Tibial nerve (tissue), 4 donors: ENCODE measurements at regions not wholly inside any gene's neighbourhood (a gene's known extent, or its start where the extent isn't known, plus 50 kb on each side); places are given as distances from the start of the nearest gene placed in this dataset.

ENCODE experiments used
- DNase-seq, 2 donors: peaks; one replicate each; pipeline ENCODE4 v3.0.0-alpha.2; 2019; ENCODE audit warnings: low spot score in 2 of 2
- H3K27ac ChIP-seq, 4 donors: fragments of 200-600 bp; sonication (generic) in 3 of 4; one replicate each; pipeline ENCODE4 v1.5.1; 2017 to 2019; ENCODE audit warnings: mild to moderate bottlenecking in 1 of 4
- H3K27me3 ChIP-seq, 2 donors: fragments of 200-600 bp; sonication (generic) in 1 of 2; one replicate each; pipeline versions ENCODE4 v1.5.1 to v1.6.0; 2017 to 2019
- H3K36me3 ChIP-seq, 3 donors: fragments of 200-600 bp; sonication (generic); one replicate each; pipeline ENCODE4 v1.5.1; 2018 to 2019
- H3K4me1 ChIP-seq, 4 donors: fragments of 200-600 bp; sonication (generic) in 3 of 4; one replicate each; pipeline ENCODE4 v1.5.1; 2017 to 2019
- H3K4me3 ChIP-seq, 4 donors: fragments of 200-600 bp; sonication (generic) in 3 of 4; one replicate each; pipeline ENCODE4 v1.5.1; 2017 to 2019; ENCODE audit warnings: mild to moderate bottlenecking in 1 of 4, moderate library complexity in 1 of 4
- H3K9me3 ChIP-seq, 4 donors: fragments of 200-600 bp; sonication (generic) in 3 of 4; one replicate each; pipeline ENCODE4 v1.5.1; 2017 to 2019
- CTCF ChIP-seq, 5 experiments: fragments of 200-600 bp in 3 of 5; fragments of 450-650 bp in 2 of 5; sonication (generic) in 3 of 5; IDR thresholded peaks; one replicate each; pipeline ENCODE4 v1.5.1; 2016 to 2019; ENCODE audit warnings: antibody characterized with exemption in 5 of 5, mild to moderate bottlenecking in 3 of 5, moderate library complexity in 2 of 5
- EP300 ChIP-seq, 2 donors: sonication (generic); formaldehyde crosslinking; IDR thresholded peaks; one replicate each; pipeline ENCODE4 v1.6.1; 2017; ENCODE audit warnings: antibody characterized with exemption in 2 of 2, mild to moderate bottlenecking in 1 of 2
- POLR2A ChIP-seq, 2 donors: fragments of 450-650 bp; IDR thresholded peaks; one replicate each; pipeline ENCODE4 v1.6.1; 2017; ENCODE audit warnings: antibody characterized with exemption in 2 of 2, mild to moderate bottlenecking in 2 of 2, moderate library complexity in 2 of 2
- WGBS, 2 donors: methylation state at CpG; one replicate each; pipeline ENCODE4 v1.1.5; 2018; 5-methylcytosine and 5-hydroxymethylcytosine counted together

DNA sequence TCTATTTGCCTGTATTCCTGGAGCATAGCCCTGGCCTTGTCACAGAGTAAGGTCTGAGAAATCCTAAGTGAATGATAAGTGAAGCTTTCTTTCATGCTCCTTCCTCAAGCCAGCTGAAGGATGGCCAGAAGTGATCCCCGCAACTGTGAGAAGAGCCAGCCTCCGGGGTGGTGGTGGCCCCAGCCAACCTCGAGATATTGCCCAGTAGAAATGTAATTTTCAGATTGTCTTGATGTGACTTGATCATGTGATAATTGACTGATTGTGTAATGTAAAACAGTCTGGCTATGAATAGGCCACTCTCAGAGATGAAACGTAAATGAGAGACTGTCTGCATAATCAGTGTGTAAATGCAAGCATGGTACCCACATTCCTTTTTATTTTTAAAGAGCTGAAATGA lies 242.4 kb upstream of the CAMK1G start:
- WGBS, 2 donors, result 41 to 67% methylated on average over 4 of the region's 4 CpGs
- no peak for DNase-seq
- Histone ChIP-seq H3K9me3 (no peaks in the 10 kb centered on the region), H3K27ac (no peak overlapping the region), H3K36me3 (no peaks in the 10 kb centered on the region), H3K4me3 (no peak overlapping the region), H3K4me1 (no peaks in the 10 kb centered on the region), H3K27me3 (no peaks in the 10 kb centered on the region)
- no peak for TF ChIP-seq CTCF (IDR thresholded peaks at IDR 0.05)
- no peak for TF ChIP-seq POLR2A (IDR thresholded peaks at IDR 0.05)
- no peak for TF ChIP-seq EP300 (IDR thresholded peaks at IDR 0.05)

DNA sequence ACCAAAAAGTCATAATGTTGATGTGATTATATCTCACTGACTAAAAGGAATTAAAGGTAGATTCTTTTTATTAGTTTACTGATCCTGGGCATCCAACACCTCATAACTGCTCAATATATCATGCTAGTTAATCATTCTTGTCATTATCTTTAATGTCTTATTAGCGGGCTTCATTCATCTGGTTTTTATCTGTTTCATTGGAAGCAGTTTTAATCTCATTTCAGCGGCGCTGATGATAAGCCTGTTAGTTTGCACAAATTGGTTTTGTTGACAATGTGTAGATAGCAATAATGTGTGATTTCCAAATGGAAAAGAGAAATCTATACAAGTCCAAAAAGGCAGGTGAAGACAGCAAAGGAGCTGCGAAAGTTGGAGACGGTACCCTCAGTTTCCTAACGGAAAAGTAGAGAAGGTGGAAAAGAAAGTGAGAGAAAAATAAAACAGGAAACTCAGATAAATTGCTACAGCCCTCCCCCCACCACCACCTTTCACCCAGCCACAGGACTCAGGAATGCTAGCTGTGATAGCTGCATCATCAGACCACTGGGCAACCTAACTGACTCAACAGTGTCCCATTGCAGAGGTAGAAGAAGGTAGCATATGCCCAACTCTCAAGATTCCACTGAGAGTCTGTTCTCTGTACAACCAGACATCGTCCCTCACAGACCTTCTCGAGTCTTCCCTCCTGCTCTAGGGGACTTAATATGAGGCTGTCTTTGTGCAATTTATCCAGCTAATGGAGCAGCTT lies 241.7 kb upstream of the CAMK1G start:
- no peaks in the 10 kb centered on the region for H3K4me1 ChIP-seq
- no peaks in the 10 kb centered on the region for H3K27me3 ChIP-seq
- H3K27ac ChIP-seq, result no peak overlapping the region
- DNase-seq, result no peak
- H3K36me3 ChIP-seq, result no peaks in the 10 kb centered on the region
- H3K9me3 ChIP-seq, result no peaks in the 10 kb centered on the region
- 85 to 86% methylated on average over 8 of the region's 8 CpGs for WGBS, 2 donors
- TF ChIP-seq CTCF (IDR thresholded peaks at IDR 0.05), result no peak
- TF ChIP-seq EP300 (IDR thresholded peaks at IDR 0.05), result no peak
- no peak for TF ChIP-seq POLR2A (IDR thresholded peaks at IDR 0.05)
- no peak overlapping the region for H3K4me3 ChIP-seq

DNA sequence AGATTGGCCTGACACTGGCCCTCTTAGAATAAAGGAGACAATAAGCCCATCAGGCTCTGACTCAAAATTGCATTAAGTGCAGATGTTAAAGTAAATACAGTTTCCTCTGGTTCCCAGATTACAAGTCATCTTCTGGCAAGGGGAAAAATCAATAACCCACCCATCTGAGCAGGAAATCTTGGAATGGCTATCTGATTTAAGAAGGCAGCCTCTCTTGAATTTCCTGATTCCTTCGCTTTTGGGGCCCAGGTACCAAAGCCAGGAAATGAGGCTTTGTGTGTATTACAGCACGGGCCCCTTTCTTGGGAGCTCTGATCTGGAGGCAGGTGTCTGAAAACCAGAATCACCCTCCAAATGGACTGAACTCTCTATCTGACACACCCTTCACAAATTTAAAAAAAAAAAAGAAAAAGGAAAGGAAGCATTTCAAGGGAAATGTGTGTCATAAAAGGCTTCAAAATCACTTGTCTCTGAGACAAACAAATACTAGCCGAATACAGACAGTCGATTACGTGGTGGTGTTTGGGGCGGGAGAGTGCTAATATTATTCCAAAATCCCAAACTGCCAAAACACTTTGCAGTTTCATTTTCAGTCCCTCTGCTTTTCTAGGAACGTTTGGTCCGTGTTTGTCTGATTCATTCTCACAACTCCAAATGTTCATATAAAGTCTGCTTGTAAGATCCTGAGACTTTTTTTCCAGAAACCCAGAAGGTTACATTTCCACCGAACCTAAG lies 240.9 kb upstream of the CAMK1G start:
- 51 to 64% methylated on average over 9 of the region's 9 CpGs for WGBS, 2 donors
- Histone ChIP-seq H3K36me3 (no peaks in the 10 kb centered on the region), H3K4me3 (no peak overlapping the region), H3K27ac (no peak overlapping the region), H3K4me1 (no peaks in the 10 kb centered on the region), H3K27me3 (no peaks in the 10 kb centered on the region), H3K9me3 (no peaks in the 10 kb centered on the region)
- DNase-seq, result no peak
- TF ChIP-seq POLR2A (IDR thresholded peaks at IDR 0.05), result no peak
- no peak for TF ChIP-seq EP300 (IDR thresholded peaks at IDR 0.05)
- TF ChIP-seq CTCF (IDR thresholded peaks at IDR 0.05), result no peak

GRCh38 chr1:209343511-209343910 lies 240.0 kb upstream of the CAMK1G start:
- H3K27me3 ChIP-seq, result no peaks in the 10 kb centered on the region
- WGBS, 2 donors, result 76 to 82% methylated on average over 4 of the region's 4 CpGs
- TF ChIP-seq EP300 (IDR thresholded peaks at IDR 0.05) (no peak), CTCF (IDR thresholded peaks at IDR 0.05) (no peak), POLR2A (IDR thresholded peaks at IDR 0.05) (no peak)
- no peaks in the 10 kb centered on the region for H3K4me1 ChIP-seq
- no peaks in the 10 kb centered on the region for H3K36me3 ChIP-seq
- H3K27ac ChIP-seq, result no peak overlapping the region
- H3K4me3 ChIP-seq, result no peak overlapping the region
- no peak for DNase-seq
- no peaks in the 10 kb centered on the region for H3K9me3 ChIP-seq

GRCh38 chr1:209344156-209344555 lies 239.4 kb upstream of the CAMK1G start:
- 59 to 64% methylated on average over 2 of the region's 2 CpGs for WGBS, 2 donors
- Histone ChIP-seq H3K27me3 (no peaks in the 10 kb centered on the region), H3K27ac (no peak overlapping the region), H3K9me3 (no peaks in the 10 kb centered on the region), H3K4me1 (no peaks in the 10 kb centered on the region), H3K36me3 (no peaks in the 10 kb centered on the region), H3K4me3 (no peak overlapping the region)
- TF ChIP-seq CTCF (IDR thresholded peaks at IDR 0.05) (no peak), EP300 (IDR thresholded peaks at IDR 0.05) (no peak)
- no peak for DNase-seq
